Activated CD4-positive, alpha-beta T cell treated with anti-CD3 and anti-CD28 coated beads for 4 hours (primary cell): ENCODE measurements at regions not wholly inside any gene's neighbourhood (a gene's known extent, or its start where the extent isn't known, plus 50 kb on each side); places are given as distances from the start of the nearest gene placed in this dataset.

ENCODE experiments used
- DNase-seq, 2 donors: peaks; one replicate each; pipeline ENCODE4 v3.0.0-alpha.2; 2020

DNA sequence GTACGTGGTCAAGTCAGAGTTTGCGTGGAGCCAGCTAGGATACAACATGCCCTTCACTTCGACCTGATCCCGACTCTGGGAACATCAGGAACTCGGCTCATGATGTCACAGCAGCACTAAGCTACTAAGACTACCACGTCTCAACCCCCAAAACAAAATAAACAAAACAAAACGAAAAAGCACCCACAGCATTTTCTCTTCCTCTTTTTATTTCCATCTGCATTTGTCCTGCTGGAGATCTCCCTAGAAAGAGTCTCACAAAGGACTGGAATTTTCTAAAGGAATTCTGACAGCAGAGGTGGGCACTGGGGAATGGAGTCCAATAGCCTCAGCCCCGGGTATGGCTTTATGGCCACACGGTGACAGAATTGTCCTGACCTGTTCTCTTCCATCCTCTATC is 196.6 kb downstream of the SALL1 start:
- no peak for DNase-seq

DNA sequence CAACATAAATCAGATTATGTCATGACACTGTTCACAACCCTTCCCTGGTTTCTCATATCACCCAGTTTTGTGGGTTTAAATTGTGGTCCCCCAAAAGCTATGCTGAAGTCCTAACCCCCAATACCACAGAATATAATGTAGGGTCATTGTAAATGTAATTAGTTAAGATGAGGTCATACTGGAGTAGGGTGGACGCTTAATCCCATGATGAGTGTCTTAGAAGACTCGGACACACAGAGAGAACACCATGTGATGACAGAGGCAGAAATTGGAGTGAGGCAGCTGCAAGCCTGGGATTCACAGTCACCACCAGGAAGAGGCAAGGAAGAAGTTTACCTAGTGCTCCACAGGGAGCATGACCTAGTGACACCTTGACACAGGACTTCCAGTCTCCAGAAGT is 197.8 kb downstream of the SALL1 start:
- no peak for DNase-seq

DNA sequence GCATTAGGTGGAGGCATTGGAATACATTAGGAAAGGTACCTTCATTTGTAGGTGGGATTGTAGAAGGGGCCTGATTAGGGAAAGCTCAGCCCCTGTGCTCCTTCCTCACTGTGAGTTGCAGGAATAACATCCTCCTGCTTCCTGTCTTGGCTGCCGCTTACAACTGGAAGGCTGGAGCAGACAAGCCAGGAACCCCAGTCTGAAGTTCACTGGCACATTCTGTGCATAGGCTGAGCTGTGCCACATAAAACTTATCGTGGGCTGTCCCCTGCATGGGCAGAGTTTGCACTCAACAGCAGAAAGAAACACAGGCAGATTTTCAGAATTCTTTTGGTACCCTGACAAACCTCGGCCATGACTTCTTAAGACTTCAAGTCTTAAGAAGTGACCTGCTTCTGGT is 200.1 kb downstream of the SALL1 start:
- DNase-seq: no peak

DNA sequence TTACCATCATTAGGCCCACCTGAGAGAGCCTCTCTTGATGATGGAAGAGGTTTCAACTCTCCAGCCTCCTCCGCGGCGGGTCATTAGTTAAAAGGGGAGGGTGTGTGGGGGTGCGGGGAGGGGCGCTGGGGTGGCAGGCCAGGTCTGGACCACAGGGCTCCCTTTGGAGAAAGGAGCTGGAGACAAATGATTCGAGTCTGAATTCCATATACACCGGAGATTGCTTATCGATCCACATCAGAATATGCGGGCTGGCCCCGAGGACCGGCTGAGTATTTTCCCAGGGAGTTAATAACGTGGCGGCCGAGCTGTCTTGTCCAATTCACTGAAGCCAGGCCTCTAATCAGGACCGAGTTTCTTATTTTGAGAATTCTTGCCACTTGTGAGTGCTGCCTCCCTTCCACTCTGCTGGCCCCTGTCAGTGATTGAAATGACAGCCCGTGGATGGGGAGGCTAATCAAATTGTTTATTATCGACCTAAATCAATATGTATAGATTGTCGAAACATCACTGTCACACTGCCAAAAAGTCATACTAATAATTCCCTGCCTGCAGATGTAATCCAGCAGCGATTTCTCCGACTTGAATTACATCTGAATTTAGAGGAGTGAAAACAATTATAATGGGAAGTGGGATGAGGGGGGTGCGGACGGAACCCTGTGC is 202.7 kb downstream of the SALL1 start:
- DNase-seq: no peak

DNA sequence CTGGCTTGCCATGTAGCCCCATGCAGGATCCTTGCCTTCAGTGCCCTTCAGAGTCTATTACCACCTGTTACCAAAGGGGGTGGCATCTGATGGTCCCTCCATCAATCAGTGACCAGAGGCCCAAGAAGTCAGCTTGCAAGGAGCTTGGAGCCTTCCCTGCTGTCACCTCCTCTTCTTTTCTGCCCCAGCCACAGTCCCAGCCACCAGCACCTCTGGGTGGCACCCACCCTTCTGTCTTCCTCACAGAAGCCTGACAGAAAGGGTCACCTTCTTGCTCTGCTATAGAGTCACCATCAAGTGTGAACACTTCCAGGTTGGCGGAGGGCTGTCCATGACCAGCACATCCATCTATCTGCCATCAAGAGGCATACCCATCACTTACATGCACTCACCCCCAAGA is 203.2 kb downstream of the SALL1 start:
- no peak for DNase-seq

DNA sequence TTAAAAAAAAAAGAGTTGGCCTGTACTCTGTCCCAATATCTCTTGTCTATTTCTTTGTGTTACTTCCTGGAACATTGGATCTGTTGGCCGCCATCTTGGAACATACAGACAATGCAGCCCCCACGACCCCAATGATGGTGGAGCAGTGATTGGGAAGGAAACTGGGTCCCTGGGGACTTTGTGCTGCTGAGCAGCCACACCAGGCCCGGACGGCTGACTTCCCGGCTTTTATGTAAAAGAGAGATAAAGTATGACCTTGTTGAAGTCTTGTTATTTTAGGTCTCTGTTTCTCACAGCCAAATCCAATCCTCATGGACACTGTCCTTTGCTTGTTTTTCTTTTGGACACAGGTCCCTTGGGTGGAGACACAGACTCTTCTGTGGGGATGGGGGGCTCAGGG is 204.5 kb downstream of the SALL1 start:
- DNase-seq: no peak

DNA sequence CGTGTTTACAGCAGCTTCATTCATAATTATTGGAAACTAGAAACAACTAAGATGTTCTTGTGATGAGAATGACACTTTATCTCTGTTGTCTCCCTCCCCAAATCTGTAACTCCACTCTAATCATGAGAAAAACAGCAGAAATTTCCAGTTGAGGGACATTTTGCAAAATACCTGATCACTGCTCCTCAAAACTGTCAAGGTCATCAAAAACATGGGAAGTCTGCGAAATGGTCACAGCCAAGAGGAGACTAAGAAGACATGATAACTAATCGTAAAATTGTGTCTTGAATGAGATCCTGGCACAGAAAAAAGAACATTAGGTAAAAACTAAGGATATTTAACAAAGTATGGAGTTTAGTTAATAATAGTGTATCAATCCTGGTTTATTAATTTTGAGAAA is 204.2 kb downstream of the CYLD start:
- DNase-seq: no peak

DNA sequence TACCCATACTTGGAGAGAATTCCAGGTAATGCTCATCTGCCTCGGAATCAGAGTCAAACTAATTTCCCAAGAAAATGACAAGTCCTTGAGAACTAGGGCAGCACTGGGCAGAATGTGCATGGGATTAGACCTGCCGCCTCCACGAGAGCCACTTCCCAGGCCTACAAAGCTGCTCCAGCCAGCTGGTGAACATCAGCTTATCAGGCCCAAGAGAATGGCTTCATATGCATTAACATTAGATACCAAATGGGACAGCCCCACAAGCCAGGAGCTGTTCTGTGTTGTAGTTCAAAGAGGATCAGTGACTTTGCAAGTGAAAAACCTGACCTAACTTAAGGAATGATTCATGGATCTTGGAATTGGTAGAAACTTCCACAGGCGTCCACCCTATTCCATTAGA is 203.3 kb downstream of the CYLD start:
- DNase-seq: no peak

DNA sequence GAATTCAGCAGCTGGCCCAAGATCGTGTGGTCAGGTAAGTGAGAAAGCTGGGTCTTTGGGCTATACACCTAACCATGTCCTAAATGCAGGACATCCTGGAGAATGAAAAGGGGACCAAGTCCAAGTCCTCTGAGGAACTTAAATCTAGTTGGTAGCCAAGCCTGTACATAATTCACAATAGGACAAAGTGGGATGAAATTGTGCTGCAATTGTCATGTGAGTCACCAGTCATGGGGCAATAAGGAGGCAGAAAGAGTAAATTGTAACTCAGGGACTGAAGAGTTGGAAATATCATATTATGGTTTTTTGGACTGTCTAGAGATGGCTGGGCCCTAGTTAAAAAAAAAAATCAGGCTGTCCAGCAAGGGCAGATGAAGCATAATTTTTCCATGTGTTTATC is 202.6 kb downstream of the CYLD start:
- DNase-seq: no peak

DNA sequence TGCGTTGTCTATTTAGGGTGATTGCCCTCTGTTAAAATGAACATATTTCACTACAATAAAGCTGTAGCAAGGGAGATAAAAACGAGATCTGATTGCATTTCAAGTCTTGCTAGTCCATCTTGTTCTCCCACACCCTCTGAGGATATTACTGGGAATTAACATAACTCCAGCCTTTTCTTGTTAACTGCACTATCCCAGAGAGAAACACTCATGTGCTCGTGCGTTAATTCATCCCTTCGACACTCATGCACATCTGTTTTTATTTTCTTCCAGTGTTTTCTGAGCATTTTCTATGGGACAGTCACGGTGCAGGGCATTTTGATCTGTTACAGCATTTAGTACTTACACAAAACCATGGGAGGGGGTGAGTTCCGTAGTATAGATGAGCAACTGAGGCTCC is 202.1 kb downstream of the CYLD start:
- no peak for DNase-seq

DNA sequence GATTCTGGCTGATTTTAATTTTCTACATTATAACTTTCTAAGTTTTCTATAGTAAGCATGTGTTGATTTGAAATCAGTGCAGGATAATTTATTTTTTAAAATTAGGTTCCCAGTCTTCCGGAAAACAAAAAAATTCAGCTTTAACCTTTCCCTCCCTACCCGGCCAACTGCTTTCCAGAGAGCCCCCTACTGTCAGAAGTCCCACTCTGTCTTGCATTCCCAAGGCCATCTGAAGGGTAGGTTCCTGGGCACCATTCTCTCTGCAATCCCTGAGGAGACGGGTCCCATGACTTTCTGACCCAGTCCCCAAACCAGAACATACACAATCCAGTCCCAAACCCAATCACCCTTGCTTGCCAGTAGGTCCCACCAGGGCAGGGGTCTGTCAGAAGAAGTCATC is 200.3 kb downstream of the CYLD start:
- DNase-seq: no peak

DNA sequence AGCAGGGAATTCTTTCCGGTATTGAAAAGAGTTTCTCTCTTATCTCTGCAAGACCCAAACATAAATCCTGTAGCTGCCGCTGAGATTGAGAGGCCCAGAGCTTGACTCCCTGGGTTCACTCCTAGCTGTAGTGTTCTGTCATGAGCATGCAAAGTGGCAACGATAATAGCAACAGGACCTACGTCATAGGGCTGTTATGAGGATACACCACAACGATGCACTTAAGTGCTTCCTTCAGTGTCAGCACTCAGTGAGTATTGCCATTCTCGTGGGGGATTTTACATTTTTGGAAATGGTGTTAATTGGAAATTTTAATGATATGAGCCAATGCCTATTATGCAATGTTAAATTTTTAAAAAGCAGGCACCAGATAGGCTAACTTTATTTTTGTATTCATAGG is 199.8 kb downstream of the CYLD start:
- no peak for DNase-seq

DNA sequence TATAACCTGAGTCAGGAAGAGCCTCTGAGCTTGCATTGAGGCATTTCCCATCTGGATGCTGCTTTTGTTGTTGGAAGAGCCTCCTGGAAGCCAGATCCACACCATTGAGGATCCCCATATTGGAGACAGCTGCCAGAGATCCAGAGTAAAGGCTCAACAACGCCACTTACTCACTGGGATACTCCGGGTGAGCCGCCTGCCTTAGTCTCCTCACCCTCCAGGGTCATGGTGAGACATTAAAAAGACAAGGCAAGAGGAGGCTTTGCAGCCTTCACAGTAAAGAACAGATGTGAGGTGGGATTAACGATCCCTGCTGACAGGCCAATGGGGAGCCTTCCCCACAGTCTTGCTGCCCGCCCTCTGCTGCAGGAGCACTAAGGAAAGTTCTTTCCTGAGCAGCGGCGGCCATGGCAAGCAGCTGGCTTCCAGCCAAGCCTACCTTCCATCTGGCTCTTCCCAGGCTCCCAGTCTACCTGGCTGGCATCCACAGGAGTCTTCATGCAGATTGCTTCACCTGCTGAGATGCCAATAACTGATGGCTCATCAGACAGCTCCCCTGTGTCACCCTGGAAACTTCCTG is 198.5 kb downstream of the CYLD start:
- no peak for DNase-seq

DNA sequence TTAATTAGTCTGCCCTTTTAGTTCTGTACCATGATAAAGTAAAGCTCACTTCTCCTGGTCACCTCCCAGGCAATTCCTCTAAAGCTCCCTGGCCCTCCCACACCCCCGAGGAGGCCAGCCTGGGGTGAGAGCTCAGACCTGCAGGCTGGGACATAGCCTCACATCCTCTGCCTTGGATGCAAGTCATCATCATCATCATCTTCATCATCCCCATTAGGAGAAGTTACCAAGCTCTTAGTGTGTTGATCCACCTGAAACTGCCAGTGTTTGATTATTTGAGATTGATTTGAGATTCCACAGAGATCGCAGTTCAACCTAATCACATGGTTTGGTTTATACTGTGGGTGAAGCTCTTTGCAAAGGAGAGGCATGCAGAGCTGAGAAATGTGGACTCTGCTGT is 197.5 kb downstream of the CYLD start:
- DNase-seq: no peak

DNA sequence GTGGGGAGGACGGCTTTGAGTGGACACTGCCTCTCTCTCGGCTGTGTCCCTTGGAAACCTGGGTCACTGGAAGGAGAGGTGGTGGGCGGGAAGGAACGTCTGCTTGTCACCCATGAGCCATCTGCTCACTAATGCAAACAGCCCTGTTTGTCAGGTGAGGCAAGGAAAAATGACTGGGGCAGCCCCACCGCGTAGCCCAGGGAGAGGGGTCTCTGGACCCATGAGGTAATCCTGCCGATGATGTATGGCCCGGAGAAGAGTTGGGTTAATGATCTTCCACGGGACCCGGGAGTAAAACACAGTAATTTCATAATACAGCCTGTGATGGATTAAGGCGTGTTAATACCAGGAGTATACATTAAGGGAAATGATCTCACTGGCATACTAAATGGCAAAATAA is 197.0 kb downstream of the CYLD start:
- DNase-seq: no peak

DNA sequence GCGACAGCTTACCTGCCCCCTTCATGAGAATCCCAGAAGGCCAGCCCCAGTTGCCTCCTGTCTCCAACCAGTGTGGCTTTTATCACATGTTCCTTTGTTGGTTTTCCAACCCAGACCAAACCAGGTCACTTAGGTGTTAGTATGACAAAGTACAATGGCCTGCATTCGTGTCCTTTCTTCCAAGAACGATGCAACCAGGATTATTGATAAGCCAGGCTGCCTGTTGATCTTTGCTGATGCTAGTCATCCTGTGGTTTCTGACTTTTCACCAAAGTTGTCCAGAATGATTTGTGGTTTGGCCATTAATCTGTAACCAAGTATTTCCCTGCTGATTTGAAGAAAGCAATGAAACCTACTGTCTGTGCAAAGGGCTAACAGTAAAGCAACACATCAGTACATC is 191.4 kb downstream of the CYLD start:
- no peak for DNase-seq

DNA sequence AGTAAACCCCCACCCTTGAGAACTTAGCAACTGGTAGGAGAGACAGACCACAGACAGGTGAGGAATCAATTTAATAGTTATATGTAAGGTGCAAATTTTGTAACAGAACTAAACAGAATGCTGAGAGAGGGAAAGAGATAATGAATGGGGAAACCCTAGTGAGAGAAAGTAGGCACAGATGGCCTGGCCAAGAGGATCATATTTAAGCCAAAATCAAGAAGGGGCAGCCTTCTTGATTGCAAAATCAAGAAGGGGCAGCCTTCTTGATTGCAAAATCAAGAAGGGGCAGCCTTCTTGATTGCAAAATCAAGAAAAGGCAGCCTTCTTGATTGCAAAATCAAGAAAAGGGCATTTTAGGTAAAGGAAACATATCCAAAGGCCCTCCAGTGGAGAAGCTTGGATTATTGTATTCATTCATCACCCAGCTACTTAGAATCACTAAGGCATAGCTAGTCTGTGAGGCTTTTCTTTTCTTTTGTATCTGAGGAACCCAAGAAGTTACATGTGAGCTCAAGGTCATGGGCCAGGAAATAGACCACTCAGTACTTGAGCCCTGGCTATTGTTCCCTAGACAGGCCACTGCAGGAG is 190.6 kb downstream of the CYLD start:
- no peak for DNase-seq

DNA sequence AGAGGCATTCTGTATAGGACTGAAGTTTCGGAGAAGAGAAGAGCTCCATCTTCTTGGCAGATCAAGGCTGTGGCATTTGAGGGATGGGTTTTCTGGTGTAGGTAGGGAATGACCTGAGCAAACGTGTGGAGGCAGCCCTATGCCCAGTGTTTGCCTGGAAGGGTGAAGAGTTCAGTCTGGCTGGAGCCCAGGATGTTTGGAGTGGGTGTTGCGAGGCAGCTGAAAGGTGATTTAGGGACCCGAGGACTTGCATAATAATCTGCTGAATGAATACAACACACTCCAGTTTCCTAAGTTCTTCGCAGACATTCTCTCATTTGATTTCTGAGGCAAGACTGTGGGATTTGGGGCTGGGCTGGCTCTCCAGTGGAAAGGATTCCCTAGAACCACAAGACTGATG is 186.2 kb downstream of the CYLD start:
- no peak for DNase-seq

DNA sequence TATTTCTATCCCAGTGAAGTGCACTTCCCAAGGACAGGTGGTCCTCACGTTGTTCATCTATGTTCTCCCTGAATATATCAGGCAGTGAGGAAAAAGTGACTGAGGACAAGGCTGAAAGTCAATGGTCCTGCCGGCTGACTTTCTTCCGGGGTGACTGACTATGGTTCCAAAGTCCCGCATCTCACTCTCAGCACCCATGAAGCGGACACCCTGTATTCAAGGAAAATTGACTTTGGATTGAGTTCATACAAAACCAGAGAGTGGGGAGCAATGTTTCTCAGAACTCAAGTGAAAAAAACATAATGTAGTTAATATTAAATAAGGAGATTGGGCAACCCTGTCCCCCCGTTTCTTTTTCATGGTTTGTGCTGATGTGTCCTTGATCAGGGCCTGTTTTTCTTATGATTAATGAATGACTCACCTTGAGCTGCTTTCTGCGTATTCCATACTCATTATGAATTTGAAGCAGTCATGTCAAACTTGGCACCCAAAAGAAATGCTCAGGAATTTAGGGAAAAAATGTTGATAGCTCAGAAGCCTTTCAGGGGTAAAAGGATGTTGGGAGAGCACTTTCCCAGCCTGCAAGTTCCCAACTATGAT is 184.0 kb downstream of the CYLD start:
- no peak for DNase-seq

DNA sequence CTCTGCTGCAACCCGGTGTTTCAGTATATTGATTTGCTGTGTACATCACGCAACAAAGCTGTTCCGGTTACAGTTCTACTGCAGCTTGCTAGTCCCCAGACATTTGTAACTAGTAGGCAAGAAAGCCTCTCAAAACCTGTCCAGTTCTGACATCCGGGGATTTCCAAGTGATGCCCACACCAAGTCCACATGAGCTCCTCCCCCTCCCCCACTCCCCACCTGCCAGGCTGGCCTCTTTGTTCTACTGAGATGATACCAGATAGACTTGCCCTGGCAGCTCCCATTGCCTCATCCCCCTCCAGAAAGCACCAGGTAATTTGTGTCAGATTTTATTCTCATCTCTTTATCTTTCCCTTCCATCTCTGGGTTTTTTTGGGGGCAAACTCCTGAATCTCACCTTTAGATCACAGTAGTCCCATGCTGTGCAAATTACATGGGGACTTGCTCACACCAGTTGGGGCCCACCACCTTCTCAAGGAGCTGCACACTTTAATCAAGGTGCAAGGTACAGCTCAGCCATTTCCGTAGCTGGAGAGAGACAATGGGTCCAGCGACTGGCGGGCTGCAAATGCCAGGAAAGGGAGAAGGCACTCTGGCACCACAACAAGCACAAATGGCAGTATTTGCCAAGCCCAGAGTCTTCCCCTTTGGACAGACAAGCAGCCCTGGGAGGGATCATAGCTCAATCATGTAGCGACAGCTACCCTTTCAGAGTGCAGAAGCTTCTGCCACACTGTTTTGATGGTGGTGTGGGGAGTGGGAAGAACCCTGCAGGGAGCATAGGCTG is 183.1 kb downstream of the CYLD start:
- DNase-seq: no peak

DNA sequence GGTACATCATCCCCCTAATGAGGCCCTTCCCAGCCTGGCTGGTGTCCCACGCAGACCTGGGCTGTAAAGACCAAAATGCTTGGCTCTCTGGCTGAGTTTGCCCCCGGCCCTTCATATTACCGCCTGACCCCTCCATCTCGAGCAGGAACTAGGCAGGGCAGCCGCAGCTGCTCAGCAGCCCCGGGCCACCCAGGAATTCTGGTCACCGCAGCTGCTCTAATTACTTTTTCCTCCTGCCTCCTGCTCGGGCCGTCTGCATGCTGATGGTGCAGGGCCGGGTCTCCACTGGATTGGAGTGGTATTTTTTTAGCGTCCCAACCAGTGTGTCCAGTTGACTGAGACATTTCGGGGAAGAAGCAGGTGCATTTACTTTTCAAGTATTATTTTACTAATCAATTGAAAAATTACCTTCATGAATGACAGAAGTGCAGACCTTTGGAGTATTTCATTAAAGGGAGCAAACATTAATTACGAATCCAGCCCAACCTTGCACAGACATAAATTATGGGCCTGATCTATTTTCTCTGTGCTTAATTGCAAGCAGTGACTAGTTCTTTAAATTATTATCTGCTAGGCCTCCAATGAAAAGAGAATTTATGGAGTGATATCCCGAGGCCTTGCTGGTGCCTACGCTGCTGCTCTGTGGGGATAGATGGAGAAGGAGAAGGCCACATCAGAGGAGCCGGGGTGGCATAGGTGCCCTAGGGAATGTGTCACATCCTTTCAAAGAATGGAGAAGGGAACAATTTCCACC is 176.2 kb downstream of the CYLD start:
- no peak for DNase-seq

DNA sequence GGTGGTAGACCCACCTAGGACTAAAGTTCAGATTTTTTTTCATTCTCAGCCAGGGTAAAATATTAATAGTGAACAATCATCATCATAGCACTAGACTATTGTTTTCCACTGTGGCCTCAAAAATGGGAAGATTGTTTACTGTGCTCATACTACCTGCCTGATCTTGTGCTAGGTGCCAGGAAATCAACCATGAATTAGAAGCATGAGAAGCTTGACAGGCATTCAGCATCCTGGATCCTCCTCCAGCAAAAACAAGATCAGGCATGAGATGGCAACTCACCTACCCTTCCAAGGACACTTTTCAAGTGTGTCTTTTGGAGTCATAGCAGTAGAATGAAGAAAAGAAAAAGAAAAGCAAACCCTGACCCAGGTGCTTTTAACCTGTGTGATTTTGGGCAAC is 174.2 kb downstream of the CYLD start:
- DNase-seq: no peak

DNA sequence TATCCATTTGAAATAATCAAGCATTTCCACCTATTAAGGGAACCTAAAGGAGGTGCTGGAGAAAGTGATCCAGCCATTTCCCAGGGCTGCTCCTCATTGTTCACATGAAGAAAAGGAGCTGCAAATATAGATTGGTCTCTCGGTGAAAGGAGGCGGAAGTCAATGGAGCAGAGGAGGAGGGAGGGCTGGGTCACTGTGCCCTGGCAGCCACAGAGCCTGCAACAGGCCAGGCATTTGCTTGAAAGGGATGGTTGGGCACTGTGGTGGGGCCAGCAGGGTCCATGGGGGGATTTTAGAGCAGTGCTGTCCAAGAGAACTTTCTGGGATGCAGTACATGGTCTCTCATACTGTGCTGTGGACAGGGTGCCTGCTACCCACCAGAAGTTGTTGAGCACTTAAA is 173.2 kb downstream of the CYLD start:
- no peak for DNase-seq
